ENCODE measurements at regions not wholly inside any gene's neighbourhood (a gene's known extent, or its start where the extent isn't known, plus 50 kb on each side); places are given as distances from the start of the nearest gene placed in this dataset.

- Histone ChIP-seq H3K36me3 (ENCODE audit: insufficient read depth, low read length) (no peaks in the 10 kb centered on the region), H3K9ac (ENCODE audit: low read depth, low read length, poor library complexity, severe bottlenecking) (no peak overlapping the region), H3F3A (ENCODE audit: low read depth) (no peaks in the 10 kb centered on the region), H3K4me2 (ENCODE audit: low read depth, low read length, poor library complexity, severe bottlenecking) (no peak overlapping the region), H3K9me2 (replicated peaks; ENCODE audit: low read depth, low read length) (no peaks in the 10 kb centered on the region), H3K79me2 (ENCODE audit: insufficient read depth, low read length) (no peaks in the 10 kb centered on the region), H3K4me1 (ENCODE audit: insufficient read depth, low read length, poor library complexity, severe bottlenecking) (no peaks in the 10 kb centered on the region), H3K27me3 (ENCODE audit: insufficient read depth, low read length, poor library complexity, severe bottlenecking) (no peaks in the 10 kb centered on the region), H3K9me3 (ENCODE audit: insufficient read depth, low read depth, low read length) (no peaks in the 10 kb centered on the region), H4K20me1 (ENCODE audit: insufficient read depth, low read length, poor library complexity, severe bottlenecking) (no peaks in the 10 kb centered on the region), H3K4me3 (ENCODE audit: low read length, poor library complexity, severe bottlenecking) (no peak overlapping the region), H2AFZ (ENCODE audit: low read length) (no peak overlapping the region)
- no peak for TF ChIP-seq EZH2phosphoT487 (IDR thresholded peaks at IDR 0.05; ENCODE audit: borderline replicate concordance)
- TF ChIP-seq CTCF (conservative IDR thresholded peaks at IDR 0.05; ENCODE audit: low read length): no peak
These were observed 281.3 kb upstream of the UMPS start for GRCh38 chr3:124448954-124449353.

- Histone ChIP-seq H3K4me3 (ENCODE audit: low read length, poor library complexity, severe bottlenecking) (no peak overlapping the region), H3F3A (ENCODE audit: low read depth) (no peaks in the 10 kb centered on the region), H3K9me3 (ENCODE audit: insufficient read depth, low read depth, low read length) (no peaks in the 10 kb centered on the region), H3K4me1 (ENCODE audit: insufficient read depth, low read length, poor library complexity, severe bottlenecking) (no peaks in the 10 kb centered on the region), H3K27me3 (ENCODE audit: insufficient read depth, low read length, poor library complexity, severe bottlenecking) (no peaks in the 10 kb centered on the region), H3K9ac (ENCODE audit: low read depth, low read length, poor library complexity, severe bottlenecking) (no peak overlapping the region), H3K4me2 (ENCODE audit: low read depth, low read length, poor library complexity, severe bottlenecking) (no peak overlapping the region), H3K79me2 (ENCODE audit: insufficient read depth, low read length) (no peaks in the 10 kb centered on the region), H2AFZ (ENCODE audit: low read length) (no peak overlapping the region), H3K9me2 (replicated peaks; ENCODE audit: low read depth, low read length) (no peaks in the 10 kb centered on the region), H4K20me1 (ENCODE audit: insufficient read depth, low read length, poor library complexity, severe bottlenecking) (no peaks in the 10 kb centered on the region), H3K36me3 (ENCODE audit: insufficient read depth, low read length) (no peaks in the 10 kb centered on the region)
- no peak for TF ChIP-seq CTCF (conservative IDR thresholded peaks at IDR 0.05; ENCODE audit: low read length)
- TF ChIP-seq EZH2phosphoT487 (IDR thresholded peaks at IDR 0.05; ENCODE audit: borderline replicate concordance): no peak
These were observed 279.9 kb upstream of the UMPS start for GRCh38 chr3:124450366-124450765.

GRCh38 chr3:124451630-124452317 is 278.5 kb upstream of the UMPS start:
- Histone ChIP-seq H3K9me3 (ENCODE audit: insufficient read depth, low read depth, low read length) (no peaks in the 10 kb centered on the region), H3K4me3 (ENCODE audit: low read length, poor library complexity, severe bottlenecking) (no peak overlapping the region), H3K4me2 (ENCODE audit: low read depth, low read length, poor library complexity, severe bottlenecking) (no peak overlapping the region), H3K27me3 (ENCODE audit: insufficient read depth, low read length, poor library complexity, severe bottlenecking) (no peaks in the 10 kb centered on the region), H3K4me1 (ENCODE audit: insufficient read depth, low read length, poor library complexity, severe bottlenecking) (no peaks in the 10 kb centered on the region), H3K79me2 (ENCODE audit: insufficient read depth, low read length) (no peaks in the 10 kb centered on the region), H3K36me3 (ENCODE audit: insufficient read depth, low read length) (no peaks in the 10 kb centered on the region), H3F3A (ENCODE audit: low read depth) (no peaks in the 10 kb centered on the region), H3K9me2 (replicated peaks; ENCODE audit: low read depth, low read length) (no peaks in the 10 kb centered on the region), H4K20me1 (ENCODE audit: insufficient read depth, low read length, poor library complexity, severe bottlenecking) (no peaks in the 10 kb centered on the region), H3K9ac (ENCODE audit: low read depth, low read length, poor library complexity, severe bottlenecking) (no peak overlapping the region), H2AFZ (ENCODE audit: low read length) (no peak overlapping the region)
- TF ChIP-seq EZH2phosphoT487 (IDR thresholded peaks at IDR 0.05; ENCODE audit: borderline replicate concordance): no peak
- no peak for TF ChIP-seq CTCF (conservative IDR thresholded peaks at IDR 0.05; ENCODE audit: low read length)

All from Loucy (cell line).